HG02678 (cell line): ENCODE measurements at regions not wholly inside any gene's neighbourhood (a gene's known extent, or its start where the extent isn't known, plus 50 kb on each side); places are given as distances from the start of the nearest gene placed in this dataset.
A peak's percentile ranks its signal among the peaks of the same experiment; 100 is the strongest.

Experiments
- ATAC-seq: cut with Tn5 transposase; IDR thresholded peaks from one replicate; pipeline ENCODE4 v1.9.1; 2021; ENCODE audit warnings: mild to moderate bottlenecking, moderate library complexity; ENCODE audit not compliant: unreplicated experiment

DNA sequence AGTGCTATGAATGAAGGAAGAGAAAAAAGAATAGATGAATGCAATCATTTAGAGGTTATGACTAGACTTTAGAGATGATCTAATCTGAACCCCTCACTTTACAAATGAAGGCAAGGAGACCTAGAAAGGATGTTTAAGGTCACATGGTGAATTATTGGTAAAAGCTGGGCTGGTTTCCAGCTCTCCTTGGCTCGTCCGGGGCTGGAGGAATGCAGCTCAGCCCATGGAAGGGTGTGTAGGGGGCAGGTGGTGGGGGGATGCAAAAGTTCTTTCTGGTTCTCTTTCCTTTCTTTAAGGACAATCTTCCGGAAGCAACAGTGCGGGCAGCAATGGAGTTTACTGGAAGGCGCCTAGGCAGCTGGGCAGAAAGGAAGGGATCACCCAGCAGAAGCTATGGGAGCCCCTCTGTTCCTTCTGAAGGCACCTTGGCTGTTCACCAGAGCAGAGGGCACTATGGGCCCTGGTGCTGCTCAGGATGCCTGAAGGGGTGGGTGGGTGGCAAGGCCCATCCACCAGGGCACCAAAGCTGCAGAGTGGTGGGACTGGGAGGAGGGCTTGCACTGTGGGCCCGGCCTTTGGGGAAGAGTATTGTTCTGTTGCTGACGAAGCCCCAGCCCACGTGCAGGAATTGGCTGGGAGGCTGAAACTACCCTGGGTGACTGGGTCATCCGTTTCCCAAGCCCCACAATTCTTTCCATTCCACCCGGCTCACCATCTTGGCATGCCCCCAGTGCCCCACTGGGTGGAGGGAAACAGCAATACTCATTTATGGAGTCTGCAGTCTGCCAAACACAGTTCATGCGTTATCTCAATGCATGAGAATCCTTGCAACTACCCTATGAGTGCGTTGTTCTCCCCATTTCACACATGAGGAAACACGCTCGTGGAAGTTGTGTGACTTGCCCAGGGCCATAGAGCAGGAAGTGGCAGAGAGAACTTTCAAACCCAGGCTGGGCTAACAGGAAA is 78.2 kb downstream of the IRF2BPL start:
- no peak for ATAC-seq

DNA sequence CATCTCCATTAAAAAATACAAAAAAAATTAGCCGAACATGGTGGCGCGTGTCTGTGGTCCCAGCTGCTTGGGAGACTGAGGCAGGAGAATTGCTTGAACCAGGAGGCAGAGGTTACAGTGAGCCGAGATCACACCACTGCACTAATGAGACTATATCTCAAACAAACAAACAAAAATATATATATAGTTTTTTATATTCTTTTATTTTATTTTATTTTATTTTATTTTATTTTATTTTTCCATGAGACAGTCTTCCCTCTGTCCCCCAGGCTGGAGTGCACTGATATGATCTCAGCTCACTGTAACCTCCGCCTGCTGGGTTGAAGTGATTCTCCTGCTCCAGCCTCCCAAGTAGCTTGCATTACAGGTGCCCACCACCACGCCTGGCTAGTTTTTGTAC is 79.5 kb downstream of the IRF2BPL start:
- ATAC-seq, result no peak

DNA sequence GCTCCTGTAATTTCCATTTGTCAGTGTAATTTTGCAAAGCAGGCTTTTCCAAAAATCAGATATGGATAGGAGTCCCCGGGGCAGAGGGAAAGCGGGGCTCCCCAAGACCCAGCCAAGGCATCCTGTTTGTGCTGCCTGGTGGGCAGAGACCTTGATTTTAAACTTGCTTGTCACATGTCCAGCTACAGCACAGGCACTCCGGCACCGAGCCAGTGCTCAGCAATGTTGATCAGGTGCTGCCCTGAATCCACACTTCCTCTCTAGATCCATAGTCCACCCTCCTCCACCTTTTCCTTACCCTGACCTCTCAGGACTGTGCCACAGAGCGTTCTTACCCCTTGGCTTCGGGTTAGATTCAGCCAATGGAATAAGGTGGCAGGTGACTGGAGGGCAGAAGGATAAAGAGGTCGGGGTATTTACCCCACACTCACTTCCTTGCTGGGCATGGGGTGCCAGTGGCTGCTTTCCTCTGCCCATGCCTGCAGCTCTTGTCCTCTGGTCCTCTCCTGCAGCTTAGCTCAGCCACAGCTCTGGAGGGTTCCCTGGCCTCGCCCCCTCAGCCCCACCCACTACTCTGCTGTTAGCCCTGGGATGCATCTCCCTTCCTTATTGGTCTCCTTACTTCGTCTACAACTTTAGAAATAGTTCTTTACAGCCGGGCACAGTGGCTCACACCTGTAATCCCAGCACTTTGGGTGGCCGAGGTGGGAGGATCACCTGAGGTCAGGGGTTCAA is 80.1 kb downstream of the IRF2BPL start:
- no peak for ATAC-seq

DNA sequence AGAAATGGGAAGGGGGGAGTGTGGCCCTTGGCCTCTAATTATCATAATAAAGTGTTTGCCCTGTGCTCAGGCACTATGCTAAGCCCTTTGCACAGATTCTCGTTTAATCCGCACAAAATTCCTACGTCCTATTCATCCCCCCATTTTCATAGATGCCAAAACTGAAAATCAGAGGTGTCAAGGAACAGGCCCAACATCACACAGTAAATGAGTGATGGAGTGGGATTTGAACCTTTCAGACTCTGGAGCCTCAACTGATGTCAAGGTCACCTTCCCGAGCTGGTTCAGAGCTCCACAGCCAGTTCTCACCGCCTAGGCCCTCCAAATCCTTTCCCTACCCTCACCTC is 80.7 kb downstream of the IRF2BPL start:
- no peak for ATAC-seq

DNA sequence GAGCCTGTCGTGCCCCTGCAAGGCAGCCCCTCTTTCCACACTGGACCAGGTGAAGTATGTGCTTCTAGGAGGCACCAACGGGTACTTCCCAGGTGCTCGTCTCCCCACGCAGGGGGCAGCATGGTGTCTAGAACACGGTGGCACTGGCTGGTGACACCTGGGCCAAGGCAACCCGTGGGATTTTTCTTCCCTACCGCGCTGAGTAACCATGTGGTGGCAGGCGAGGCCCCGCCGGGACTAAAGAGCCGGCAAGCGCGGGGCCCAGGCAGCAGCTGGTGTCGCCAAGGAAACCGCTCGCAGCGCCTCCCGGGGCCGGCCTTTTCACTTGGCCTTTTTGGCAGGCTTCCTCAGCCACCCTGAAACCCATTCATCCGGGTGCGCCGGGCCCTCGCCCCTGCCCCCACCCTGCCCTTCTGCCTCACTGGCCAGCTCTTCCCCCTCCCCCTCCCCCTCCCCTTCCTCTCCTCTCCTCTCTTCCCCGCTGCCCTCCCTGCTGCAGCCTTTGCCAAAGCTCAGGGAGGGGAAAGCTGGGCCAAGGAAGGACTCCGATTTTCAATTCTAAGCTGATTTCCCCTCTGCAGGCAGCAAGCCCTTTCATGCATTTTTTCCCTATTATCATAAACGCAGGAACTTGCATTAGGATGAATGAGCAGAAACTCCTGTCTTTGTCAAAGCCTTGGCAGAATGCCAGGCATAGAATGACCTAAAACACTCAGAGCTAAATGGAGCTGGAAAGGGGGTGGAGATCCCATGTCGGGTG is 81.2 kb downstream of the IRF2BPL start:
- peak; percentile 86 for ATAC-seq

DNA sequence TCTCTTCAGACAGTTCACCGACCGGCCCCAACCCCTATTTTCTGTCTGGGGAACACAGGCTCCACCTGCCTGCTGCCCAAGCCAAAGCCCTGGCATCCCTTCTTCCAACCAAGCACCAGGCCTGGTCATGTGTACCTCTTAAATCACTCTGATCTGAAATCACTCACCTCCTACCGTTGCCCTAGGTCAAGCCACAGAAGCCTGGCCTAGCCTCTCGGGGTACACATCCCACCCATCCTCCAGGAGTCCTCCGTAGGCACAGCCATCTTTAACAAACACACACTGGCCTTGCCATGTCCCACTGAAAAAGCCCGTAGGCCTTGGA is 81.8 kb downstream of the IRF2BPL start:
- peak; percentile 6 for ATAC-seq

DNA sequence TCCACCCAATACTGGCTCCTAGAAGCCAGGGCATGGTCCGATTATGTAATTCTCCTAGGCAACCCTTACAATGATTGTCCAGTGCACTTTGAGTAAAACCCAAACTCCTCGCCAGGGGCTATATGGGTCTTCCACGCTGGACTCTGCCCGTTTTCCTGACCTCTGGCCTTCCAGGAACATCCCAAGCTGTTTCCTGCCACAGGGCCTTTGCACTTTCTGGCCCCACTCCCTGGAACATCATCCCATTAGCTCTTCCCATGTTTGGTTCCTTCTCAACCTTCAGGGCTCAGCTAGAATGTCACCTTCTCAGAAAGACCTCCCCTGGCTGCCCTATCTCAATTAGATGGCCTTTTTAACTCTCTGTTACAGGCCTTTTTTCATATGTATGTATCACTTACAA is 85.4 kb downstream of the IRF2BPL start:
- no peak for ATAC-seq

DNA sequence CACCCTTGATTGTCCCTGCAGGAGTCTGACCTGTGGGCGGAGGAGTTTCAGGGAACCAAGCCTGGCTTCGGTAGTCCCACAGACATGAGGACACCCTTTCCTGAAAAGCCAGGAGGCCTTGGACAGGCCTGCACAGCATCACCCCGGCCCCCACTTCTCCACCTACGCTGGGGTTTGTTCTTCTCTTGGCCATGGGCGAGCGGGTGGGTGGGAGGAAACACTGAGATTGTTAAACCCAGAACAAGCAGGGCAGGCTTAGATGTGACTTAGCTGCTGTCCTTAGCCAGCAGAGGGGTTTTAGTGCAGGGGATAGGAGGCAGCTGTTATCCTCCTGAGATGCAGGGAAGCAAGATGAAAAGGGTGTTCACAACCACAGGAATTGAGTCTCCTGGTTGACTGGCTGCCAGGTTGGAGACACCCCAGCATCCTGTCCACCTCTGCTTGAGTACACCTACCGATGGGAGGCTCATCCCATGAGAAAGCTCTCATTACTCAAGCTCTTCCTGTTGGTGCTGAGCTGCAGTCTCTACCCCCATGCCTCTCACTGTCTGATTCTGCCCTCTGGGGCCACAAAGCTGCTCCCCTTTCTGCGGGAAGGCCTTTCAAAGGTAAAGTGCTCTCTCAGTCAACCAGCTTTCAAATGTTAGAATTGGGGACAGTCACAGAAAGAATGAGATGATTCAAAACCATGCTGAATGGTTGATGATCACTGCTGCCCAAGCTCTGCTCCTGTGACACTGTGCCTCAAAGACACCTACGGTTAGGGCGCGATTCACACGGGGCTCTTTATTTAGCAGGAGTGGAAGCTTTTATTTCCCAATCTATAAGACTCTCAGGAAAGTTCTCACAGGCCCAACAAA is 86.3 kb downstream of the IRF2BPL start:
- ATAC-seq, result no peak

DNA sequence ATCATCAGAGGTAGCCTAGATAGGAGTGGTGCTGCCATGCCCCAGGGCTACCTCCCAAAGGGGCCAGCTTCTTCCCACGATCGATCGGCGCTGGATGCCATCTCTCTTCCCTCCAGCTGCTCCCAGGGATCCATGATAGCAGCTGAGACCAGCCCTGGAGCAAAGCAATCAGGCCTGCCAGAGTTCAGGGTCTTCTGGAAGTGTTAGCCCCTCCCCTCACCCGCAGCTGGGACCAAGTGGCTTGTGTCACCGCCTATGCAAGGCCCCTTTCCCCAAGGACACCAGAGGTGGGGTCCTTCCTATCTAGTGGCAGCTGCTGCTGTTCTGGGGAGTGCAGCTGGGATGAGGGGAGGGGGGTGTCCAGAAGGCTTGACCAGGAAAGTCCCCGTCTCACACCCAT is 87.0 kb downstream of the IRF2BPL start:
- ATAC-seq, result no peak

DNA sequence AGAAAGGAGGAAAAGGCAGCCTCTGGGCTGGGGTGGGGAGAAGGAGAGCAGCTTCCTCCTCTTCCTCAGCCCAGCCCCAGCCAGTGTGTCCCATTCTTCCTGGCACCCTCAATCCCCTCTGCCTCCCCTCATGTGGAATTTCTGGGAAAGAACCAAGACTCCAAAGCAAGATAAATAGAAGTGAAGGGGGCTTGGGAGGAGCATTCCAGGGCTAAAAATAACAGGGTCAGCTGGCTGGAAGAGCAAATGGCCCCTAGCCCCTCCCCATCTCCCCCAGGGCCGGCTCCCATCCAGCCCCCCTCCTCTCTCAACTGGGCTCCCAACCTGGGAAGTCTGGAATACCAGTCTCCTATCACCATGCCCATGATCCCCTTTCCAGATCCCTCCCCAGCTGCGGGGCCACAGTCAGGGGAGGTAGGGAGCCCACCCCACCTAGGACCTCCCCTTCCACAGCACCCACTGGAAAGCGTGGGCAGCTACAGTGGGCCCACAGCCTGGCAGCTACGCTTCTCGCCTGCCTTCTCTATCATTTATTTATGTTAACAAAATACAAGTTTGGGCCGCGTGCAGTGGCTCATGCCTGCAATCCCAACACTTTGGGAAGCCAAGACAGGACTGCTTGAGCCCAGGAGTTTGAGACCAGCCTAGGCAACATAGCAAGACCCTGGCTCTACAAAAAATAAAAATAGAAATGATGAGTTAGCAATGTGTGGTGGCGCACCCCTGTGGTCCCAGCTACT is 88.3 kb downstream of the IRF2BPL start:
- ATAC-seq, result no peak

DNA sequence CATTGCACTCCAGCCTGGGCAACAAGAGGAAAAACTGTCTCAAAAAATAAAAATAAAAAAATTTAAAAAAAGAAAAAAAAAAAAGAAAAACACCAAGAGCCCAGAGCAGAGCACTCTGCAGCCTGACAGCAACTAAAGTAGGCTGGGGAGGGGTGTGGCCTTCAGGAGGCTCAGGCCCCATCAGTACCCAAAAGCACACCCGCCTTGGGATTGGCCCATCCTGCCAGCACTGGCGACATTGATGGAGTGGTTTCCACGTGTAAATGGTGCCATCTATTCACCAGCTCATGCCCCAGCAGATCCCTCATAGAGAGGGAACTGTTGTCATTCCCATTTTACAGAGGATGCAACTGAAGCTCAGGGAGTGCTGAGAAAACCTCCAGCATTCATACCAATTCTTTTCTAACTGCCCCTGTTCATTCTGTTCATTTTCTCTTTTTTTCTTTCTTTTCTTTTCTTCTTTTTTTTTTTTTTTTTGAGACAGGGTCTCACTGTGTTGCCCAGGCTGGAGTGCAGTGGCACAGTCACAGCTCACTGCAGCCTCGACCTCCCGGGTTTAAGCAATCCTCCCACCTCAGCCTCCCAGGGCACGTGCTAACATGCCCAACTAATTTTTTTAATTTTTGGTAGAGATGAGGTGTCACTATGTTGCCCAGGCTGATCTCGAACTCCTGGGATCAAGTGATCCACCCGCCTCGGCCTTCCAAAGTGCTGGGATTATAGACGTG is 89.3 kb downstream of the IRF2BPL start:
- ATAC-seq, result no peak

DNA sequence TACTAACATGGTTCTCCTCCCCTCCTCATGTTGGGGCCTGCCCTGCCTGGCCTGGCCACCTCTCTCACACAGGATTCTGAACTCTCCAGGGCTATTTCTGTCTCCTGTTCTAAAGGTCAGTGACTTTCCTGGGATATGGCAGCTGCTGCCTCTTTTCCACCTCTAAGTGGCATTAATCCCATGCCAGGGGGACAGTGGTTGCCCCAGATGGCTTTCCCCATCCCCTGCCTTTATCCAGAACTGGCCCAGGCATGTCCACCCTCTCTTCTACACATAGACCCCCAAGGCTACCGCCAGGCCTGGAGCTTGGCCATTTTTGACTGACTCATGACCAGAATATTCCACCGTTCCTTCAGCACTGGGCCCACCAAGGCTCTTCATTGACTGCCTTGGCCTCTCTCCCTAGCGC is 90.4 kb downstream of the IRF2BPL start:
- ATAC-seq, result no peak

DNA sequence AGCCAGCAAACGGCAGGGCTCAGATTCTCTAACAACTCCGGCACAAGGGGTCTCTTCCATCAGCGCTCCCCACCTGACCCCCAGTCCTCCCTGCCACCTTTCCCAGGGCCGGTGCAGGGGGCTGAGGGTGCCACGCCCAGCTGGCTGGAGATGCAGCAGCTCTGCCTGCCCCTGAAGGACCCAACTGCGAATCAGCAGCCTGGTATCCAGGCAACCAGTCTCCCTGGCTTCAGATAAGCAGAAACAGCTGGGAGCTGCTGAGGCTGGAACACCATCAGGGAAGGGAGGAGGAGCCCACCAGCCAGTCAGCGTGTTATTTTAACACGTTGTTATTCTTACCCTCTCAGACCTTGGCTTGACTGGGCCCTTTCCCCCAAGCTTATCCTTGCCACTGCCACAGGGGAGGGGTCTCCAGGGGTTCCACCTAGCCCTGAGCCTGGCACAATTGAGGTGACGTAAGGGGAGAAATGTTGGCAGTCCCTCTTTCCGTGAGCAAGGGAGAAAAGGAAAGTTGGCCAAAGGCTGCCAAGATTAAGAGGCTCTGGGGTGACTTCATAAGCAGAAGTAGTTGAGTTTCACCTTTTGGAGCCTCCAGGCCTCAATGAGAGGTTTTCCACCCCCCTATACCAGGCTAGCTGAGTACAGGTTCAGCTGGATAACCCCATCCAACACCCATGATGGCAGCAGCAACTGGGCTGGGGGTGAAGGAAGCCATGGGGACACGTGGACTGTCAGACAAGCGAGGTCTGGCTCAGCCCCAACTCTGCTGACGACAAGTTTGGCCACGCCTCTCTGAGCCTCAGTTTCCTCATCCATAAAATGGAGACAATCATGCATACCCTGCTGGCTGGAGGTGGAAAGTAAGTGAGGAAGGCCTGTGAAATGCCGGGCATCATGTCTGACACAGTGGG is 91.1 kb downstream of the IRF2BPL start:
- ATAC-seq, result no peak

DNA sequence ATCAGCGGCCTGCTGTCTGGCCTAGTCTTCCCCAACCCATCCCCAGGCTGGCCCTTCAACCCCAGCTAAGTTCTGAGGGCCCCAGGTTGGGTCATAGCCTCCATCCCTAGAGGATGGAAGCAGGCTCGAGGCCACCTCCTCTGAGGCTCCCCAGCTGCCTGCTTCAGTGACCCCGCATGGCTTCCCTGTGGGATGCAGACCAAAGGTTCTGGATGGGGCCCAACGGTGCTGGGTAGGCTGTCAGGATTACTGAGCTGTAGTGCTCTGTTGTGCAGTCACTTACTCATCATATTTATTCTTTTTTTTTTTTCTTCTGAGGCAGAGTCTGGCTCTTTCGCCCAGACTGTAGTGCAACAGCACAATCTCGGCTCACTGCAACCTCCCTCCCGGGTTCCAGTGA is 92.0 kb downstream of the IRF2BPL start:
- ATAC-seq, result no peak

DNA sequence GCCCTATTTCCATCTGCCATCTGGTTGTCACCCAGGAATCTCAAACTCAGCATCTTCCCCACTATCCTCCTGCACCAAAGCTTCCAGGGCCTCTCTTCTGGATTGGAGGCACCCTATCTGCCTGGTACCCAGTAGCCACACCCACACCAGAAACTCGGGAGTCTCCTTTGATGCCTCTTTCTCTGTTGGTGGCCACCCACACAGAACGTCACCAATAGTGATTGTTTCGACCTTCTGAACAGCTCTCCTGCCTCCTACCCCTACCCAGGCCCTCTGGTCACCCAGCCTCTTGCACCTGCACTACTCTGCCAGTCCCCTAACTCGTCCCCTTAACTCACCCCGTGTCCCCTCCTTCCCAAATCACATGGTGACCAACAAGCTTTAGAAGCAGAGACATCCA is 95.0 kb downstream of the IRF2BPL start:
- ATAC-seq, result no peak

DNA sequence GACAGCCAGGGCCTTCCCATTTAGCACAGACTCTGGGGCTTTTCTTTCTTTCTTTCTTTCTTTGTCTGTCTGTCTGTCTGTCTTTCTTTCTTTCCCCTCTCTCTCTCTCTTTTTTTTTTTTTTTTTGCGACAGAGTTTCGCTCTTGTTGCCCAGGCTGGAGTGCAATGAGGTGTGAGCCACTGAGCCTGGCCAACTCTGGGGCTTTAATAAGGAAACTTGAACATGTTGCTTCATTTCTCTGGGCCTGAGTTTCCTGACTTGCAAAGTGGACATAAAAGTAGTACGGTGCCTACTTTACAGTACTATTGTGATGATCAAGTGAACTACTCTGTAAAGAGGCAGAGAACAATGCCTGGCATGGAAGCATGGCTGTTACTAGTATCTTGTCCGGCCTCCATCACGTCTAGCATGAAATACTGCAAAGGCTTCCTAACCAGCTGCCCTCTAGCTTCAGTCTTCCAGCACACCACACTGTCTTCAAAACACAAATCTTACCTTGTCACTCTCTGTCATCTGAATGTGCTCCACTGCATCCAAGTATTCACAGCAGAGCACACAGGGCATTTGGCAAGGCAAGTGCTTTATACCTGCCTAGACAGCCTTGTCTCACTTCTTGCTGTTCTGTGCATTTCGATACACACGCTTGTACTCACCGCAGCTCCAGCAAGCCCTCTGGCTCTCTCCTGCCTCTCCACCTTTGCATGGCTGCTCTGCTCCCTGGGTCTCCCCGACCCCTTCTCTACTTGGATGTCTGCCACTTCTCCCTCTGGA is 96.7 kb downstream of the IRF2BPL start:
- ATAC-seq, result no peak

DNA sequence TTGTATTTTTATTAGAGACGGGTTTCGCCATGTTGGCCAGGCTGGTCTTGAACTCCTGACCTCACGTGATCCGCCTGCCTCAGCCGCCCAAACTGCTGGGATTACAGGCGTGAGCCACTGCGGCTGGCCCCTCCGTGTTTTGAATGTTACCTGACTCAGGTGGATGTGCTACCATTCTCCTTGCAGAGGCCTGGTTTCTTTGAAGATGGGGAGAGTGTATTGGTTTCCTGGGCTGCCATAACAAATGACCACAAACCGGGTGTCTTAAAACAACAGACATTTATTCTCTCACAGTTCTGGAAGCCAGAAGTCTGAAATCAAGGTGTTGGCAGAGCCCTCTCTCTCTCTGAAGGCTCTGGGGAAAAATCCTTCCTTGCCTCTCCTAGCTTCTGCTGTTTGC is 98.0 kb downstream of the IRF2BPL start:
- ATAC-seq, result no peak

DNA sequence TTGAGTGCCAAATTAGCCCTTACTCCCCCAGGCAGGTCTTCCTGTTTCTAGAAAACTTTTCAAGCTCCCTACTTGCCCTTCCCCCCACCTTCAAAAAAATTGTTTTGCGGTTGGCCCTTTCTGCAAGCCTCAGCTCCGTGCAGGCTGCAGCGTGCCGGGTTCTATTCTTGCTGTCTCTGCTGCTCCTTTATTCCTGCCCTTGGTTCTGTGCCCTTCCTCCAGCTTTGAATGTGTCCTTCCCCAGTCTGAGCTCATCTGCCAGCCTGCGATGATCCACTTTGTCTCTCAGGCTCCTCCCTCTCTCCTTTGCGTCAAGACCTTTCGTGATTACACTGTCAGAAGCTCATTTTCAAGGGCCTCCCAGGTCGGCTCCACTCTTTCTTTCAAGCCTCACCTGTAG is 98.6 kb downstream of the IRF2BPL start:
- no peak for ATAC-seq
